ENCODE measurements at regions not wholly inside any gene's neighbourhood (a gene's known extent, or its start where the extent isn't known, plus 50 kb on each side); places are given as distances from the start of the nearest gene placed in this dataset.
A peak's percentile ranks its signal among the peaks of the same experiment; 100 is the strongest.
"Not testable (repeated sequence)": the region's sequence is repeated elsewhere in the genome, so short reads cannot be mapped to it uniquely, and the experiment has no call there.

- no peak for DNase-seq (ENCODE audit: low spot score)
- ATAC-seq, result no peak
These were observed 1090.9 kb downstream of the SH3BGRL start for GRCh38 chrX:82292803-82293202.

GRCh38 chrX:82320569-82320968 lies 1118.7 kb downstream of the SH3BGRL start:
- DNase-seq (ENCODE audit: low spot score) (no peak), ATAC-seq (peak; percentile 43)

- DNase-seq (ENCODE audit: low spot score) (no peak), ATAC-seq (peak; percentile 85)
These were observed 1131.7 kb downstream of the SH3BGRL start for GRCh38 chrX:82333575-82333974.

GRCh38 chrX:82335772-82336171 lies 1133.9 kb downstream of the SH3BGRL start:
- DNase-seq (ENCODE audit: low spot score), result no peak
- no peak for ATAC-seq

- DNase-seq (ENCODE audit: low spot score), result no peak
- ATAC-seq, result peak; percentile 48
These were observed 1140.6 kb downstream of the SH3BGRL start for GRCh38 chrX:82342531-82342930.

- DNase-seq (ENCODE audit: low spot score) (peak; percentile 84), ATAC-seq (peak; percentile 95)
These were observed 1145.5 kb upstream of the POU3F4 start for GRCh38 chrX:82362550-82362949.

GRCh38 chrX:82362990-82363389 lies 1145.1 kb upstream of the POU3F4 start:
- ATAC-seq (peak; percentile 61), DNase-seq (ENCODE audit: low spot score) (no peak)

GRCh38 chrX:82370978-82371646 lies 1137.0 kb upstream of the POU3F4 start:
- ATAC-seq (peak; percentile 74), DNase-seq (ENCODE audit: low spot score) (no peak)

- no peak for ATAC-seq
- no peak for DNase-seq (ENCODE audit: low spot score)
These were observed 1123.7 kb upstream of the POU3F4 start for GRCh38 chrX:82384401-82384800.

GRCh38 chrX:82412858-82413257 lies 1095.2 kb upstream of the POU3F4 start:
- DNase-seq (ENCODE audit: low spot score) (no peak), ATAC-seq (no peak)

- ATAC-seq, result no peak
- no peak for DNase-seq (ENCODE audit: low spot score)
These were observed 1065.8 kb upstream of the POU3F4 start for GRCh38 chrX:82442281-82442680.

GRCh38 chrX:82451725-82452124 lies 1056.4 kb upstream of the POU3F4 start:
- DNase-seq (ENCODE audit: low spot score) (no peak), ATAC-seq (no peak)

- ATAC-seq; DNase-seq (ENCODE audit: low spot score): not testable (repeated sequence)
These were observed 1052.2 kb upstream of the POU3F4 start for GRCh38 chrX:82455852-82456251.

- ATAC-seq, result peak; percentile 94
- DNase-seq (ENCODE audit: low spot score), result peak; percentile 46
These were observed 1049.8 kb upstream of the POU3F4 start for GRCh38 chrX:82458207-82458754.

- no peak for ATAC-seq
- DNase-seq (ENCODE audit: low spot score), result no peak
These were observed 1041.1 kb upstream of the POU3F4 start for GRCh38 chrX:82466994-82467393.
